KMS-11 (cell line): ENCODE measurements at regions not wholly inside any gene's neighbourhood (a gene's known extent, or its start where the extent isn't known, plus 50 kb on each side); places are given as distances from the start of the nearest gene placed in this dataset.

Source experiments
- H2AFZ ChIP-seq: fragments of 200-600 bp; sonication (generic); 2 replicates; pipeline ENCODE4 v1.6.1; 2016; ENCODE audit warnings: antibody characterized with exemption, mixed run types, low read depth
- H3K27ac ChIP-seq: fragments of 200-600 bp; sonication (generic); 2 replicates; pipeline ENCODE4 v1.6.1; 2016; ENCODE audit warnings: mild to moderate bottlenecking, mixed run types
- H3K27me3 ChIP-seq: fragments of 200-600 bp; sonication (generic); 2 replicates; pipeline ENCODE4 v1.6.1; 2017; ENCODE audit warnings: mild to moderate bottlenecking, low read depth, mixed run types, moderate library complexity; ENCODE audit not compliant: insufficient read depth
- H3K36me3 ChIP-seq: fragments of 200-600 bp; sonication (generic); 2 replicates; pipeline ENCODE4 v1.6.1; 2017; ENCODE audit warnings: mild to moderate bottlenecking, mixed run types; ENCODE audit not compliant: insufficient read depth
- H3K4me1 ChIP-seq: fragments of 200-600 bp; sonication (generic); 2 replicates; pipeline ENCODE4 v1.6.1; 2016; ENCODE audit warnings: mild to moderate bottlenecking, low read depth, mixed run types; ENCODE audit not compliant: poor library complexity, severe bottlenecking
- H3K4me2 ChIP-seq: fragments of 200-600 bp; sonication (generic); 2 replicates; pipeline ENCODE4 v1.7.0; 2016; ENCODE audit warnings: mild to moderate bottlenecking, mixed run types
- H3K4me3 ChIP-seq: fragments of 200-600 bp; sonication (generic); IDR thresholded peaks from 2 replicates; pipeline ENCODE4 v1.6.1; 2017; ENCODE audit warnings: low read depth, low read length, mixed read lengths; ENCODE audit not compliant: insufficient read depth
- H3K79me2 ChIP-seq: fragments of 200-600 bp; sonication (generic); 2 replicates; pipeline ENCODE4 v1.6.1; 2016; ENCODE audit warnings: low read depth, mixed run types; ENCODE audit not compliant: insufficient read depth
- H3K9ac ChIP-seq: fragments of 200-600 bp; sonication (generic); 2 replicates; pipeline ENCODE4 v1.6.1; 2016; ENCODE audit warnings: mild to moderate bottlenecking, mixed run types
- H4K20me1 ChIP-seq: fragments of 200-600 bp; sonication (generic); 2 replicates; pipeline ENCODE4 v1.6.1; 2016; ENCODE audit warnings: mild to moderate bottlenecking, mixed run types; ENCODE audit not compliant: insufficient read depth
- CTCF ChIP-seq: fragments of 200-600 bp; sonication (generic); conservative IDR thresholded peaks from 2 replicates; pipeline ENCODE4 v1.6.1; 2017; ENCODE audit warnings: low read depth, mild to moderate bottlenecking, antibody characterized with exemption, low read length, moderate library complexity, mixed read lengths

- no peak for TF ChIP-seq CTCF
- H3K4me3 ChIP-seq, result no peak overlapping the region
- H3K36me3 ChIP-seq, result no peaks in the 10 kb centered on the region
- H4K20me1 ChIP-seq, result no peaks in the 10 kb centered on the region
- no peak overlapping the region for H3K27ac ChIP-seq
- no peaks in the 10 kb centered on the region for H3K79me2 ChIP-seq
- H2AFZ ChIP-seq, result no peak overlapping the region
- H3K4me1 ChIP-seq, result no peaks in the 10 kb centered on the region
- H3K4me2 ChIP-seq, result no peak overlapping the region
- no peaks in the 10 kb centered on the region for H3K27me3 ChIP-seq
- no peak overlapping the region for H3K9ac ChIP-seq
Observed at GRCh38 chr10:31625566-31625965, 303.1 kb downstream of the ARHGAP12 start.

GRCh38 chr10:31624611-31625010 is 304.0 kb downstream of the ARHGAP12 start:
- no peaks in the 10 kb centered on the region for H3K36me3 ChIP-seq
- H3K4me2 ChIP-seq, result no peak overlapping the region
- no peak overlapping the region for H2AFZ ChIP-seq
- H3K9ac ChIP-seq, result no peak overlapping the region
- H4K20me1 ChIP-seq, result no peaks in the 10 kb centered on the region
- no peak overlapping the region for H3K27ac ChIP-seq
- H3K4me1 ChIP-seq, result no peaks in the 10 kb centered on the region
- no peak for TF ChIP-seq CTCF
- no peak overlapping the region for H3K4me3 ChIP-seq
- H3K27me3 ChIP-seq, result no peaks in the 10 kb centered on the region
- H3K79me2 ChIP-seq, result no peaks in the 10 kb centered on the region

- no peak overlapping the region for H3K4me2 ChIP-seq
- H4K20me1 ChIP-seq, result no peaks in the 10 kb centered on the region
- H3K4me3 ChIP-seq, result no peak overlapping the region
- no peak overlapping the region for H3K9ac ChIP-seq
- no peak for TF ChIP-seq CTCF
- no peaks in the 10 kb centered on the region for H3K4me1 ChIP-seq
- no peaks in the 10 kb centered on the region for H3K27me3 ChIP-seq
- H2AFZ ChIP-seq, result no peak overlapping the region
- no peaks in the 10 kb centered on the region for H3K79me2 ChIP-seq
- H3K36me3 ChIP-seq, result no peaks in the 10 kb centered on the region
- no peak overlapping the region for H3K27ac ChIP-seq
Observed at GRCh38 chr10:31623947-31624346, 304.7 kb downstream of the ARHGAP12 start.

- H3K36me3 ChIP-seq, result no peaks in the 10 kb centered on the region
- no peak overlapping the region for H2AFZ ChIP-seq
- H3K4me1 ChIP-seq, result no peaks in the 10 kb centered on the region
- H3K4me3 ChIP-seq, result no peak overlapping the region
- no peak for TF ChIP-seq CTCF
- H3K4me2 ChIP-seq, result no peak overlapping the region
- H3K27ac ChIP-seq, result no peak overlapping the region
- no peaks in the 10 kb centered on the region for H4K20me1 ChIP-seq
- no peaks in the 10 kb centered on the region for H3K79me2 ChIP-seq
- H3K9ac ChIP-seq, result no peak overlapping the region
- H3K27me3 ChIP-seq, result no peaks in the 10 kb centered on the region
Observed at GRCh38 chr10:31623466-31623865, 304.4 kb downstream of the ZEB1 start.

- Histone ChIP-seq H3K4me2 (no peak overlapping the region), H2AFZ (no peak overlapping the region), H3K27ac (no peak overlapping the region), H3K9ac (no peak overlapping the region), H3K27me3 (no peaks in the 10 kb centered on the region), H3K4me1 (no peaks in the 10 kb centered on the region), H4K20me1 (no peaks in the 10 kb centered on the region), H3K79me2 (no peaks in the 10 kb centered on the region), H3K36me3 (no peaks in the 10 kb centered on the region), H3K4me3 (no peak overlapping the region)
- no peak for TF ChIP-seq CTCF
Observed at GRCh38 chr10:31622978-31623377, 304.0 kb downstream of the ZEB1 start.
